Memory B cell (primary cell): ENCODE measurements at regions not wholly inside any gene's neighbourhood (a gene's known extent, or its start where the extent isn't known, plus 50 kb on each side); places are given as distances from the start of the nearest gene placed in this dataset.

Experiments
- ATAC-seq: fragments of 150-1000 bp; cut with Tn5 transposase; 2 replicates; pipeline ENCODE4 v1.10.0; 2021; ENCODE audit warnings: low read depth, mild to moderate bottlenecking, moderate library complexity
- DNase-seq, 2 donors: peaks; one replicate each; pipeline ENCODE4 v3.0.0; 2022; ENCODE audit warnings: low spot score in 2 of 2
- H3K27ac Mint-ChIP-seq: one replicate; pipeline ENCODE4 v1.8.0; 2022; ENCODE audit warnings: mild to moderate bottlenecking, moderate library complexity, mixed read lengths
- H3K27me3 Mint-ChIP-seq: one replicate; pipeline ENCODE4 v1.8.0; 2022; ENCODE audit warnings: mixed read lengths
- H3K36me3 Mint-ChIP-seq: one replicate; pipeline ENCODE4 v1.8.0; 2022; ENCODE audit warnings: mild to moderate bottlenecking, mixed read lengths
- H3K4me1 Mint-ChIP-seq: one replicate; pipeline ENCODE4 v1.8.0; 2022; ENCODE audit warnings: mixed read lengths
- H3K4me3 Mint-ChIP-seq: one replicate; pipeline ENCODE4 v1.8.0; 2022; ENCODE audit warnings: mild to moderate bottlenecking, moderate library complexity, mixed read lengths
- H3K9me3 Mint-ChIP-seq: one replicate; pipeline ENCODE4 v1.8.0; 2022; ENCODE audit warnings: mixed read lengths

DNA sequence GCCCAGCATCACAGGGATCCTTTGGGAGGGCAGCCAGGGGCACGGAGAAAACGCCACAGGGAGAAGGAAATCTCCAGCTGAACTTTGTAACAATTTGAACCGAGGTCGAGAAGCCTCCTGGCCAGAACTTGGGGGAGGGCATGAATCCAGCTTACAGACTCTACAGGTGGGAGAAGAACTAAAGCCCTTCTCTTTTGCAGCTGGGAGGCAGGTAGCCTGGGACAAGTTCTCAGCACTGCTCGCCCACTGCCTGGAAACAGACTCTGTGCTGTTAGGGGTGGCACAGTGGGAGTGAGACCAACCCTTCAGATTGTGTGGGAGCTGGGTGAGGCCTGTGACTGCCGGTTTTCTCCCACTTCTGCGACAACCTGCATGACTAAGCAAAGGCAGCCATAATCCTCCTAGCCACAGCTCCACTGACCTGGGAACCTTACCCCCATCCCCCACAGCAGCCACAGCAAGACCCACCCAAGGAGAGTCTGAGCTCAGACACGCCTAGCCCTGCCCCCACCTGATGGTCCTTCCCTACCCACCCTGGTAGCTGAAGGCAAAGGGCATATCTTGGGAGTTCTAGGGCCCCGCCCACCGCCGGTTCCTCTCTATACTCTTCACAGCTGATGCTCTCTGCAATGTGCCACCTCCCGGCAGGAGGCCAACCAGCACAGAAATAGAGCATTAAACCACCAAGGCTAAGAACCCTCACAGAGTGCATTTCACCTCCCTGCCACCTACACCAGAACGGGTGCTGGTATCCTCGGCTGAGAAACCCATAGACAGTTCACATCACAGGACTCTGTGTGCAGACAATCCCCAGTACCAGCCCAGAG is 136.0 kb upstream of the SIX2 start:
- Mint-ChIP-seq H3K4me3 (no peak overlapping the region), H3K4me1 (no peaks in the 10 kb centered on the region), H3K9me3 (no peaks in the 10 kb centered on the region), H3K27me3 (peaks cover 24% of the 10 kb centered on the region), H3K27ac (no peak overlapping the region), H3K36me3 (no peaks in the 10 kb centered on the region)
- ATAC-seq (no peak), DNase-seq (no peak)

GRCh38 chr2:45141883-45142866 is 132.9 kb upstream of the SIX2 start:
- ATAC-seq = no peak
- Mint-ChIP-seq H3K27me3 (peaks cover 26% of the 10 kb centered on the region), H3K4me3 (no peak overlapping the region)

DNA sequence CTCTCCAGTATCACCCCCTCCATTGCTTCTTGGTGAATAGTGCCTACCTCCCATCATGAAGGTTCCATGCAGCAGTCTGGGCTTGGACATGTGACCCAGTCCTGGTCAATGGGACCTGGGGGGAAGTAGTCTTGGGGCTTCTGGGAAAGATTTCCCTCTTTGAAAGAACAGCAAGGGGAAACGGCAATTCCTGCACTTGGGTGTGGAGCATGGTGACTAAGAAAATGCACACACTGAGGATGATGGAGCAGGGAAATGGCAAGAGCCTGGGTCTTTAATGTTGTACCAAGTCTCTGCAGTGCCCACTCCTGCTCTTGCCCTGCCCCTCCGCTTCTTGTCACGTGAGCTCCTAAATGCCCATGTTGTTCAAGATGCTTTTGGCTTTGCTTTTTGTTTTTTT is 131.4 kb upstream of the SIX2 start:
- DNase-seq = no peak
- H3K36me3 Mint-ChIP-seq = no peaks in the 10 kb centered on the region
- no peak overlapping the region for H3K4me3 Mint-ChIP-seq
- no peaks in the 10 kb centered on the region for H3K9me3 Mint-ChIP-seq
- no peak overlapping the region for H3K27ac Mint-ChIP-seq
- no peaks in the 10 kb centered on the region for H3K4me1 Mint-ChIP-seq
- no peak for ATAC-seq
- H3K27me3 Mint-ChIP-seq = peaks cover 25% of the 10 kb centered on the region

More at GRCh38 chr2:45141883-45142866, 132.9 kb upstream of the SIX2 start:
- Mint-ChIP-seq H3K9me3 (no peaks in the 10 kb centered on the region), H3K27ac (no peak overlapping the region), H3K4me1 (no peaks in the 10 kb centered on the region), H3K36me3 (no peaks in the 10 kb centered on the region)
- no peak for DNase-seq

- ATAC-seq = no peak
- peaks cover 3% of the 10 kb centered on the region for H3K4me1 Mint-ChIP-seq
- H3K4me3 Mint-ChIP-seq = no peak overlapping the region
- H3K36me3 Mint-ChIP-seq = no peaks in the 10 kb centered on the region
- peaks cover 20% of the 10 kb centered on the region for H3K27me3 Mint-ChIP-seq
- DNase-seq = no peak
- no peaks in the 10 kb centered on the region for H3K9me3 Mint-ChIP-seq
- H3K27ac Mint-ChIP-seq = no peak overlapping the region
Measured at GRCh38 chr2:45138904-45139303, 129.7 kb upstream of the SIX2 start.

- DNase-seq = no peak
- Mint-ChIP-seq H3K4me1 (peaks cover 3% of the 10 kb centered on the region), H3K9me3 (no peaks in the 10 kb centered on the region), H3K27me3 (peaks cover 12% of the 10 kb centered on the region), H3K4me3 (no peak overlapping the region), H3K27ac (no peak overlapping the region), H3K36me3 (no peaks in the 10 kb centered on the region)
- no peak for ATAC-seq
Measured at GRCh38 chr2:45137966-45138695, 128.9 kb upstream of the SIX2 start.

- H3K27me3 Mint-ChIP-seq = peaks cover 2% of the 10 kb centered on the region
- H3K4me1 Mint-ChIP-seq = peaks cover 3% of the 10 kb centered on the region
- no peak overlapping the region for H3K4me3 Mint-ChIP-seq
- no peak for DNase-seq
- H3K9me3 Mint-ChIP-seq = no peaks in the 10 kb centered on the region
- peak; percentile 38 for ATAC-seq
- no peaks in the 10 kb centered on the region for H3K36me3 Mint-ChIP-seq
- no peak overlapping the region for H3K27ac Mint-ChIP-seq
Measured at GRCh38 chr2:45134726-45135125, 125.5 kb upstream of the SIX2 start.

GRCh38 chr2:45134014-45134413 is 124.8 kb upstream of the SIX2 start:
- Mint-ChIP-seq H3K4me3 (no peak overlapping the region), H3K27ac (no peak overlapping the region), H3K27me3 (peaks cover 1% of the 10 kb centered on the region), H3K36me3 (no peaks in the 10 kb centered on the region), H3K9me3 (no peaks in the 10 kb centered on the region), H3K4me1 (peaks cover 3% of the 10 kb centered on the region)
- DNase-seq (no peak), ATAC-seq (no peak)

- H3K4me1 Mint-ChIP-seq = peaks cover 3% of the 10 kb centered on the region
- no peak for DNase-seq
- H3K27ac Mint-ChIP-seq = no peak overlapping the region
- H3K36me3 Mint-ChIP-seq = no peaks in the 10 kb centered on the region
- no peaks in the 10 kb centered on the region for H3K9me3 Mint-ChIP-seq
- peaks cover 1% of the 10 kb centered on the region for H3K27me3 Mint-ChIP-seq
- H3K4me3 Mint-ChIP-seq = no peak overlapping the region
- no peak for ATAC-seq
Measured at GRCh38 chr2:45132551-45132950, 123.3 kb upstream of the SIX2 start.

- Mint-ChIP-seq H3K4me3 (no peak overlapping the region), H3K27me3 (no peaks in the 10 kb centered on the region), H3K4me1 (peaks cover 3% of the 10 kb centered on the region), H3K36me3 (no peaks in the 10 kb centered on the region), H3K9me3 (no peaks in the 10 kb centered on the region), H3K27ac (no peak overlapping the region)
- ATAC-seq = no peak
- no peak for DNase-seq
Measured at GRCh38 chr2:45131587-45131986, 122.3 kb upstream of the SIX2 start.

DNA sequence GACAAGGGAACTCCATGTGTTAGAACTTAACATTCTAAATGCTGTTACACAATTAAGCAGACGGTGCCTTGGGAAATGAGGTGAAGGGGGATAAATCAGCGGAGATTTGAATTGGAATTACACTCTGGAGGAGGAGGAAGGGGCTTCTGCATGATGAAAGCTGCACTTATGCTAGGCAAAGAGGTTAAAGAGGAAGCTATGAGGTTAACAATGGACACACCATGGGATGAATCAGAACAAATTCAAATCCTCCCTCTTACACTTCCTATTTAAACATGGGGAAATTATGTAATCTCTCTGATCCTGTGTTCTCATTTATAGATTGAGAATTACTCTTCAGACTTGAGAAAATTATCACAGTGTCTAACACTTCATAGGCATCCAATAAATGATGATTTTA is 121.5 kb upstream of the SIX2 start:
- H3K4me3 Mint-ChIP-seq = no peak overlapping the region

DNA sequence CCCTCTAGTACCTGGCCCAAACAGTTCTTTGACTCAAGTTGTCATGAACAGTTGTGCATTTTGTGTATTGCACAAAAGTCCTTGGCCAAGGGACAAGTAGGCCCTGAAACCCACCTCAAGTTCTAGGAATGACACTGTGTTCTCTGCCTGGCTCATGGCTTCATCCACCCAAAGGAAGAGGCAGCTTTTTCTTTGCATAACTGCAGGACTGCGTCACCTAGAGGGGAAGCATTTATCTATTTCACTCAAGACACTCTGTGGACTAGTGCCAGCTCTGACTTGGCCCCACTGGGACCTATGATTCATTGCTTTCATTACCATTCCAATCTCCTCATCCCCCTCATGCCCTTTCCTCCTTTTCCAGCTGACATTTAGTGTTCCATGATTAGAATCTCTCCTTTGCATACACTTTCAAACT is 119.3 kb upstream of the SIX2 start:
- Mint-ChIP-seq H3K4me3 (no peak overlapping the region), H3K4me1 (no peaks in the 10 kb centered on the region), H3K9me3 (no peaks in the 10 kb centered on the region), H3K27me3 (no peaks in the 10 kb centered on the region), H3K36me3 (no peaks in the 10 kb centered on the region), H3K27ac (no peak overlapping the region)
- DNase-seq = no peak
- ATAC-seq = no peak

More for the DNA sequence above, 121.5 kb upstream of the SIX2 start:
- Mint-ChIP-seq H3K27ac (no peak overlapping the region), H3K36me3 (no peaks in the 10 kb centered on the region), H3K4me1 (peaks cover 3% of the 10 kb centered on the region), H3K9me3 (no peaks in the 10 kb centered on the region), H3K27me3 (no peaks in the 10 kb centered on the region)
- ATAC-seq = no peak
- DNase-seq = no peak

- ATAC-seq = no peak
Measured at GRCh38 chr2:45127891-45128290, 118.6 kb upstream of the SIX2 start.

DNA sequence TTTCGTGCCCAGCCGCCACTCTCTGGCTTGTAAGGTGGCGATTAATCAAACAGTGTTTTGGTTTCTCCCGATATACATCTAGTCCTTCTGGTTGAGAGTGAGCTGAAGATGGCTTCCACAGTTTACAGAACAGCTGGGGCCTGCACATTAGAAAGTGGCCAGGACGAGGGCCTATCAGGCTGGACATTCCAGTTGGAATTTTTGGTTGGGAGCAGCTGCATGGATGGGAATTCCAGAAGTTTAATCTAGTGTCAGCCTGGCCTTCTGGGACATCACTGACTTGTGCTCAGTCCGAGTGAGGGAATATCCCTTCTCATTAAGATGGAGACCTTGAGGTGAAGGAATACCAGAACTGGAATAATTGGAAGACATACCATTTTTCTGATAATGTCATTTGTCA is 118.1 kb upstream of the SIX2 start:
- H3K36me3 Mint-ChIP-seq = no peaks in the 10 kb centered on the region
- no peak overlapping the region for H3K4me3 Mint-ChIP-seq
- no peak overlapping the region for H3K27ac Mint-ChIP-seq
- ATAC-seq (no peak), DNase-seq (no peak)
- no peaks in the 10 kb centered on the region for H3K4me1 Mint-ChIP-seq
- H3K27me3 Mint-ChIP-seq = peaks cover 2% of the 10 kb centered on the region
- H3K9me3 Mint-ChIP-seq = no peaks in the 10 kb centered on the region

More at GRCh38 chr2:45127891-45128290, 118.6 kb upstream of the SIX2 start:
- Mint-ChIP-seq H3K27me3 (peaks cover 2% of the 10 kb centered on the region), H3K27ac (no peak overlapping the region), H3K4me1 (no peaks in the 10 kb centered on the region), H3K36me3 (no peaks in the 10 kb centered on the region), H3K4me3 (no peak overlapping the region), H3K9me3 (no peaks in the 10 kb centered on the region)
- no peak for DNase-seq

DNA sequence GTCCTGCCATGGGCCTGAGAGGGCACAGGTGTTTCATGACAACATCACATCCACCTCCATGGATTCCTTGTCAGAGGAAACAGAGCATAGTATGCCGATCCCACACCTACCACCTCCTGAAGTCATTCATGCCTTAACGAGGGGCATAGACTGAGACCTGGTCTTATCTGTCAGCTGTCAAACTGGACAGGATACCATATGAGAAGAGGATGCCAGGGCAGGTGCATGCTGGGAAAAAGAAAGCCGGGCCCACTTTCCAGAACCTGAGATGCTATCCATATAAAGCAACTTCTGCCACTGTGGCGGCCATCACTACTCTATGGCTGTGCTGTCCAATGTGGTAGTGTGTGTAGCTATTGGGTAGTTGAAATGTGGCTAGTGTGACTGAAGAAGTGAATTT is 116.0 kb upstream of the SIX2 start:
- no peak for DNase-seq
- no peaks in the 10 kb centered on the region for H3K9me3 Mint-ChIP-seq
- H3K4me1 Mint-ChIP-seq = no peaks in the 10 kb centered on the region
- H3K27ac Mint-ChIP-seq = no peak overlapping the region
- H3K4me3 Mint-ChIP-seq = no peak overlapping the region
- H3K27me3 Mint-ChIP-seq = peaks cover 2% of the 10 kb centered on the region
- no peaks in the 10 kb centered on the region for H3K36me3 Mint-ChIP-seq
- ATAC-seq = no peak
